GM19099 (cell line): ENCODE measurements at regions not wholly inside any gene's neighbourhood (a gene's known extent, or its start where the extent isn't known, plus 50 kb on each side); places are given as distances from the start of the nearest gene placed in this dataset.

Experiments used
- POLR2A ChIP-seq: IDR thresholded peaks from 3 replicates; pipeline ENCODE4 v1.6.1; 2011; ENCODE audit warnings: low read depth; ENCODE audit not compliant: insufficient read length; ENCODE audit errors: extremely low read depth

GRCh38 chr3:193991666-193992424, 144.1 kb upstream of the HES1 start:
- TF ChIP-seq POLR2A: no peak

GRCh38 chr3:193992425-193993037, 143.4 kb upstream of the HES1 start:
- no peak for TF ChIP-seq POLR2A

DNA sequence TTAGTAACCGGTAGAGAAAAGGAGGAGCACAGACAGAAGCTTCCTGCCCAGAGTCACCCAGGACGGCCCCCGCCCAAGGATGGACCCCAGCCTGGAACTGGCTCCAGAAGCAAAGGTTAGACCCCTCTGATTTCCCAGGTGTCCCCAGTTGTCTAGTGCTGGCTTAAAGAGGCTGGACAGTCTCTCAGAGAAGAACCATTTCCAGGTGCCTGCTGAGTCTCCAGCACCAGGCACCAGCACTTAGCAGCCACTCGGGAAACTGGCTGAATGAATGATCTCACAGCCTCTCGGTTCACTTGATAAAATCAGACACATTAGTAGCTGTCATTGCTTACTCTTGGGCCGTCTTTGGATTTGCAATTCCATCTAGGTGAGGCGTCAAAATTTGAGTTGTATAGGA, 139.7 kb upstream of the HES1 start:
- no peak for TF ChIP-seq POLR2A

- no peak for TF ChIP-seq POLR2A
These were observed 139.3 kb upstream of the HES1 start for GRCh38 chr3:193996641-193997089.

DNA sequence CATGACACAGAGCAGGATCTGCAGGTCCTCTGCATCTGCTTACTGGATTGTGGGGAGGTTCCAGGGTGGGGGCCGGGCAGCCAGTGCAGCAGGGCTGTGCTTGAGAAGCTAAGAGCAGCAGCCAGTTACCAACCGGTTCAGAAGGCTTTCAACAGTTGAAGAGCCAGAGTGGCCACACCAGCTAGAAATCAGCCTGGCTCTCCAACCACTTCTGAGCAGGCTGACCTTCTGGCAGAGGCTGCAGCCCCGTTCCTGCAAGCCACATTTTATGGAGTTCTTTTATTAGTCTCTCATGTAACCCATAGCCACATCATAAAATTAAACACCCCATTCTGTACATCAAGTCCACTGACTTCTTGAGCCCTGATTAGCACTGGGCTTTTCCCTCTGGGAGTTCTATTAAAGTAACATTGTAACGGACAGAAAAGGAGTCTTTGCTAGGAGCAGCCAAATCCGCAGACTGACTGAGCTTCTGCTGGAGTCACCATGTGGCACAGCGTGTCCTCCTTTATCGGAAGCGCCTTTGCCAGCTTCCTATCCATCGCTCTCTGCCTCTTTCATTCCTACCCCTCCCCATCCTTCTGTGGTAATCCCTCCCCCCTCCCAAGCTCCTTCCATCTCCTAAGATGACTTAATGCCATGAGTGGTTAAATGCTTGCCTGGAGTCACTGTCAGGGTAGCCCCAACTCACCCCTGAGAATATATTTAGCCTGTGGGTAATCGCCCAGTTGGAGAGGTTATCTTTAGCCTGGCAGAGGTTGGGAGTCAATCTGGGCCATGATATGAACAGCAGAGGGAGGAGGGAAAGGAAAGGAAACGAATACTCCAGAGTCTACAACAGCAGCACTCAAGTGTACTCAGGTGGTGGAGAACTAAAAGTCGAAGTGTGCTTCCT, 138.5 kb upstream of the HES1 start:
- no peak for TF ChIP-seq POLR2A

DNA sequence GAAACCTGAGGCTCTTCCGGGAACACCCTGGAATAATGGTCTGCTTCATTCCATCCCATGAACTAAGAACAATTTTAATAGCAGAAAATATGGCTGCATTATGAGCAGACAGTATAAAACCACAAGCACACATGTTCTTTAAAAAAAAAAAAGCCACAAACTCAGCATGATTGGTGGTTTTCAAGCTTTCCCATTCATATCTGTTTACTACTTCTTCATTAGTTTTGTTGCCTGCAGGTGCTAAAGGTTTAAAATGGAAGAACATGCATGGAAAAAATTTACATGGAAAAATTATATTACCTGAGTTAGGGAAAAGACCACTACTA, 137.9 kb upstream of the HES1 start:
- TF ChIP-seq POLR2A: no peak

DNA sequence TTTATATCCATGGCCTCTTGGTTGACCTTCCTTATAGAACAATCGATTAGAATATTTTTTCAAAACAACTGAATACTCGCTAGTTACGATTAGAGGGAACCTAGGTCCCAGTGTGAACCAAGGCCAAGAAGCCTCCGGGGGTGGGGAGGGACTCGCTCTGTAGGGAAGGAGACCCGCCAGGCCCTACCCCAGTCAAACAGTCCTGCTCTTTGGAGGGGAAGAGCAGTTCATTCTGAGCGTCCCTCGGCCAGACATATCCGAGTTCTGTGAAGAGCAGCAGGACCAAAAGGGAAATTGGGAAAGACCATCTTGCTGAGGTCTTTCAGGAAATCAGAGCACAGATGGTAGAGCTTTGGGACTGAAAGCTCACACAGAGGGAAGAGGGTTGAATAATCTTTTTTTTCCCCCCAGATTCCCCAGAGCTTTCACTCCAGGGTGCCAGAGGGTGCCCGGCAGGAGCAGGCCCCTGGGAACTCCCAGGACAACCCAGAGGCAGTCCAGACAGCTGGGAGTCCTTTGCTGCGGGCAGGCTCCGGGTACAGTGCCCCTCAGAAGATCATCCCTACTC, 137.2 kb upstream of the HES1 start:
- no peak for TF ChIP-seq POLR2A

GRCh38 chr3:194000100-194000499, 135.8 kb upstream of the HES1 start:
- TF ChIP-seq POLR2A: no peak

DNA sequence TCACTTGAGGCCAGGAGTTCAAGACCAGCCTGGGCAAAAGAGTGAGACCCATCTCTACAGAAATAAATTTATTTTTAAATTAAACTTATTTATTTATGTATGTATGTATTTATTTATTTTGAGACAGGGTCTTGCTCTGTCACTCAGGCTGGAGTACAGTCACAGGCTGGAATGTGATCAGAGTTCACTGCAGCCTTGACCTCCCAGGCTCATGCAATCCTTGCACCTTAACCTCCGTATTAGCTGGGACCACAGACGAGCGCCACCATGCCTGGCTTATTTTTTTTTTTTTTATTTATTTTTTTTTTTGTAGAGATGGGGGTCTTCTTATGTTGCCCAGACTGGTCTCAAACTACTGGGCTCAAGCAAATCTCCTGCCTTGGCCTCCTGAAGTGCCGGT, 135.2 kb upstream of the HES1 start:
- no peak for TF ChIP-seq POLR2A

GRCh38 chr3:194001728-194002459, 134.1 kb upstream of the HES1 start:
- no peak for TF ChIP-seq POLR2A

DNA sequence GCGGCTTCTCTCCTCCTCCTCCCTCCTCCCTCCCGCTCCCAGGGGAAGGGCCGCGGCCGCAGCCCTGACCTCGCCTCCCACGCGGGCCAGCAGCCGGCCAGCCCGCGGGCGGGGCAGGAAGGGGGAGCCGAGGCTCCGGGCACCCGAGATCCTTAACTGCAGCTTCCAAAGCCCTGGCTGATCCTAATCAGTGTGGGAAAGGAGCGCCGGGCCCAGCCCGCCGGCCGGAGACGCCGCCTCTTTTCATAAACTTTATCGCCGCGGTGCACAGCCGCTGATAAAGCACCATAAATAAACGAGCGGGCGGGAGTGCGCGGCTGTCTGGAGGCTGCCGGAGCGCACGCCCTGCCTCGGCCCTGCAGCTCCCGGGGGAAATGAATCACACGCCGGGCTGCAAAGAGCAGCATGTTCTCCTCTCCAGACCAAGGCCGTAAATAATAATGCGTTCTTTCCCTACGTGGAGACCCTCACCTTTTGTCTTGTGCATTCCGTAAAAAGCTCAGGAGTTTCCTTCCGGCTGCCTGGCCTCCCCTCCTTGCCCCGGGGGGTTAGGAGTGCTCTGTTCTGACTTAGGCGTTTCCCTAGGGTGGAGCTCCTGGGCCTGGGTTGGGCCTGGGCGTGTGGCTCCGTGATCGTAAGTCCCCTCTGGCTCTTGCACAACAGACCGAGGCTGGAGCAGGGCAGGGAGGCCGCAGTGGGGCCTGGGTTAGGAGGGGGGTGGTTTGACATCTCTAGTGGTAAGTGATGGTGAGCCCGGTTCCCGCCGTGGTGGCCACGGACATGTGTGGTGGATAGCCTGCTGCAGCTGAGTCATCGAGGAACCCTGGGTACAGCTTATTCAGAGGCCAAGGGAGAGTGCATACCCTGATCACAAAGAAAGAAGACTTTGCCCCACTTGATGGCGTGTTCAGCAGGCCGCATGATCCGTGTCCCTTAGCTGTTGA, 132.6 kb upstream of the HES1 start:
- peak; percentile 26 for TF ChIP-seq POLR2A

- no peak for TF ChIP-seq POLR2A
These were observed 129.9 kb upstream of the HES1 start for GRCh38 chr3:194005930-194006501.

DNA sequence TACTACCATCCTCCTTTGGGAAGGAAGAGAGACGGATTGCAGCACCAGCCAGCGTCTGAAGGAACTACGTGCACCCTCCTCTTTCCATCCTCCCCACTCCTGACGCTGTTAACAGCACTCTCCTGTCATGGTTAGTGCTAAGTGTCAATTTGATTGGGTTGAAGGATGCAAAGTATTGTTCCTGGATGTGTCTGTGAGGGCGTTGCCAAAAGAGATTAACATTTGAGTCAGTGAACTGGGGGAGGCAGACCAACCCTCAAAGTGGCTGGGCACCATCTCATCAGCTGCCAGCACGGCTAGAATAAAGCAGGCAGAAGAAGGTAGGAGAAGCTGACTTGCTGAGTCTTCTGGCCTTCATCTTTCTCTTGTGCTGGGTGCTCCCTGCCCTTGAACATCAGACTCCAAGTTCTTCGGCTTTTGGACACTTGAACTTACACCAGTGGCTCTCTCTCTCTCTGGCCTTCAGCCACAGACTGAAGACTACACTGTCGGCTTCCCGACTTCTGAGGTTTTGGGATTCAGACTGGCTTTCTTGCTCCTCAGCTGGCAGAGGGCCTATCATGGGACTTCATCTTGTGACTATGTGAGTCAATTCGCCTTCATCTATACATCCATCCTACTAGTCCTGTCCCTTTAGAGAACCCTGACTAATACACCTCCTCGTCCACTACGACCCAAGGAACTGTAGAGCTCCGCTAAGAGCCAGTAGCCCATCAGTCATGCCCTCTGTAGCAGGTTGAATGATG, 128.2 kb upstream of the HES1 start:
- no peak for TF ChIP-seq POLR2A

DNA sequence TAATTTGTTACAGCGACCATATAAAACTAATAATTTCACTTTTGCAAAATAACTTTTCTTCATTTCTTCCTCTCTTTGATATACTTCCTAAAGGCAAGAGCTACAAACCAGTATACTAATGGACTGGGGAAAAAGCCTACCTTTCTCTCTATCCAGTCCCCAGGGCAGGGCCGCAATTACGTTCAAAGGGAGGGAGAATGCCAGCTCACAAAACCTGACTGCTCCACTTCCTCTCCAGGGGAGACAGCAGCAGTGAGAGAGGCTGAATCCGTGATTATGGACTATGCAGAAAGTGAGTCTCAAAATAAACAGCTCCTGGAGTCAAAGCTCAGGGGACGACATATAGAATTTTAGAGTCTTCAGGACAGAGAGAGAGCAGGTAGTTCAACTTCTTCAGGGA, 126.9 kb upstream of the HES1 start:
- no peak for TF ChIP-seq POLR2A
